ENCODE measurements at regions not wholly inside any gene's neighbourhood (a gene's known extent, or its start where the extent isn't known, plus 50 kb on each side); places are given as distances from the start of the nearest gene placed in this dataset.
"Not testable (repeated sequence)": the region's sequence is repeated elsewhere in the genome, so short reads cannot be mapped to it uniquely, and the experiment has no call there.

GRCh38 chr15:61393524-61393923 is 164.4 kb upstream of the RORA start:
- no peak for DNase-seq

- no peak for DNase-seq
Observed at GRCh38 chr15:61390138-61390537, 161.0 kb upstream of the RORA start.

GRCh38 chr15:61389334-61390028 is 160.4 kb upstream of the RORA start:
- no peak for DNase-seq

- no peak for DNase-seq
Observed at GRCh38 chr15:61387675-61388074, 158.6 kb upstream of the RORA start.

GRCh38 chr15:61383421-61383820 is 154.3 kb upstream of the RORA start:
- no peak for DNase-seq

GRCh38 chr15:61382927-61383326 is 153.8 kb upstream of the RORA start:
- DNase-seq, result no peak

- DNase-seq, result no peak
Observed at GRCh38 chr15:61381501-61381900, 152.4 kb upstream of the RORA start.

- DNase-seq, result no peak
Observed at GRCh38 chr15:61380270-61380669, 151.2 kb upstream of the RORA start.

GRCh38 chr15:61379005-61379404 is 149.9 kb upstream of the RORA start:
- DNase-seq, result no peak

- DNase-seq, result no peak
Observed at GRCh38 chr15:61376961-61377360, 147.9 kb upstream of the RORA start.

GRCh38 chr15:61376516-61376915 is 147.4 kb upstream of the RORA start:
- no peak for DNase-seq

- no peak for DNase-seq
Observed at GRCh38 chr15:61374848-61375247, 145.7 kb upstream of the RORA start.

GRCh38 chr15:61367953-61368352 is 138.9 kb upstream of the RORA start:
- no peak for DNase-seq

GRCh38 chr15:61364871-61365270 is 135.8 kb upstream of the RORA start:
- DNase-seq, result no peak

- DNase-seq, result not testable (repeated sequence)
Observed at GRCh38 chr15:61362912-61363311, 133.8 kb upstream of the RORA start.

GRCh38 chr15:61344293-61344692 is 115.2 kb upstream of the RORA start:
- DNase-seq, result no peak

GRCh38 chr15:61342390-61342789 is 113.3 kb upstream of the RORA start:
- DNase-seq, result no peak

GRCh38 chr15:61339516-61339915 is 110.4 kb upstream of the RORA start:
- no peak for DNase-seq

- no peak for DNase-seq
Observed at GRCh38 chr15:61337541-61337940, 108.4 kb upstream of the RORA start.

- DNase-seq, result no peak
Observed at GRCh38 chr15:61336026-61336638, 107.0 kb upstream of the RORA start.

GRCh38 chr15:61334714-61335113 is 105.6 kb upstream of the RORA start:
- not testable (repeated sequence) for DNase-seq

- DNase-seq, result no peak
Observed at GRCh38 chr15:61331019-61331418, 101.9 kb upstream of the RORA start.

GRCh38 chr15:61327019-61327631 is 98.0 kb upstream of the RORA start:
- DNase-seq, result no peak

- DNase-seq, result no peak
Observed at GRCh38 chr15:61319892-61320291, 90.8 kb upstream of the RORA start.
